ENCODE measurements at regions not wholly inside any gene's neighbourhood (a gene's known extent, or its start where the extent isn't known, plus 50 kb on each side); places are given as distances from the start of the nearest gene placed in this dataset.

GRCh38 chr9:78567693-78568092, 270.8 kb downstream of the PSAT1 start:
- no peak overlapping the region for H3K4me3 ChIP-seq (ENCODE audit: low read depth, low read length, poor library complexity, severe bottlenecking)
- DNase-seq (ENCODE audit: low spot score), result no peak
- no peaks in the 10 kb centered on the region for H3K4me1 ChIP-seq (ENCODE audit: insufficient read depth, low read length, poor library complexity, severe bottlenecking)
- H3K36me3 ChIP-seq (ENCODE audit: insufficient read depth, low read length, poor library complexity, severe bottlenecking), result no peaks in the 10 kb centered on the region
- intact Hi-C loops (cut with micrococcal nuclease; ENCODE audit: unreplicated experiment), result no loop called here
- H3K9me3 ChIP-seq (ENCODE audit: low read depth, low read length, poor library complexity, severe bottlenecking), result no peaks in the 10 kb centered on the region
- peaks cover 48% of the 10 kb centered on the region for H3K27me3 ChIP-seq (replicated peaks; ENCODE audit: insufficient read depth, low read depth, low read length, poor library complexity)
- TF ChIP-seq, protein P1, sequence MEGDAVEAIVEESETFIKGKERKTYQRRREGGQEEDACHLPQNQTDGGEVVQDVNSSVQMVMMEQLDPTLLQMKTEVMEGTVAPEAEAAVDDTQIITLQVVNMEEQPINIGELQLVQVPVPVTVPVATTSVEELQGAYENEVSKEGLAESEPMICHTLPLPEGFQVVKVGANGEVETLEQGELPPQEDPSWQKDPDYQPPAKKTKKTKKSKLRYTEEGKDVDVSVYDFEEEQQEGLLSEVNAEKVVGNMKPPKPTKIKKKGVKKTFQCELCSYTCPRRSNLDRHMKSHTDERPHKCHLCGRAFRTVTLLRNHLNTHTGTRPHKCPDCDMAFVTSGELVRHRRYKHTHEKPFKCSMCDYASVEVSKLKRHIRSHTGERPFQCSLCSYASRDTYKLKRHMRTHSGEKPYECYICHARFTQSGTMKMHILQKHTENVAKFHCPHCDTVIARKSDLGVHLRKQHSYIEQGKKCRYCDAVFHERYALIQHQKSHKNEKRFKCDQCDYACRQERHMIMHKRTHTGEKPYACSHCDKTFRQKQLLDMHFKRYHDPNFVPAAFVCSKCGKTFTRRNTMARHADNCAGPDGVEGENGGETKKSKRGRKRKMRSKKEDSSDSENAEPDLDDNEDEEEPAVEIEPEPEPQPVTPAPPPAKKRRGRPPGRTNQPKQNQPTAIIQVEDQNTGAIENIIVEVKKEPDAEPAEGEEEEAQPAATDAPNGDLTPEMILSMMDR (conservative IDR thresholded peaks at IDR 0.05; ENCODE audit: low read depth, low read length), result no peak
- TF ChIP-seq EZH2 (IDR thresholded peaks at IDR 0.05; ENCODE audit: borderline replicate concordance, low read depth, low read length, poor library complexity, severe bottlenecking), result no peak
- ChIA-PET CTCF (no interaction called here), POLR2A (ENCODE audit: low non-redundant PET) (no interaction called here)
- no TSS peak for BruUV-seq (replicated peaks)
- no peak overlapping the region for H3K27ac ChIP-seq (ENCODE audit: low read depth, low read length, poor library complexity, severe bottlenecking)

- intact Hi-C loops (cut with micrococcal nuclease; ENCODE audit: unreplicated experiment), result no loop called here
- ChIA-PET POLR2A (ENCODE audit: low non-redundant PET) (no interaction called here), CTCF (no interaction called here)
- no peak overlapping the region for H3K27ac ChIP-seq (ENCODE audit: low read depth, low read length, poor library complexity, severe bottlenecking)
- peaks cover 50% of the 10 kb centered on the region for H3K27me3 ChIP-seq (replicated peaks; ENCODE audit: insufficient read depth, low read depth, low read length, poor library complexity)
- no TSS peak for BruUV-seq (replicated peaks)
- TF ChIP-seq, protein P1 (conservative IDR thresholded peaks at IDR 0.05; ENCODE audit: low read depth, low read length), result no peak
- no peak for TF ChIP-seq EZH2 (IDR thresholded peaks at IDR 0.05; ENCODE audit: borderline replicate concordance, low read depth, low read length, poor library complexity, severe bottlenecking)
- H3K36me3 ChIP-seq (ENCODE audit: insufficient read depth, low read length, poor library complexity, severe bottlenecking), result no peaks in the 10 kb centered on the region
- H3K4me1 ChIP-seq (ENCODE audit: insufficient read depth, low read length, poor library complexity, severe bottlenecking), result no peaks in the 10 kb centered on the region
- no peaks in the 10 kb centered on the region for H3K9me3 ChIP-seq (ENCODE audit: low read depth, low read length, poor library complexity, severe bottlenecking)
- no peak for DNase-seq (ENCODE audit: low spot score)
- no peak overlapping the region for H3K4me3 ChIP-seq (ENCODE audit: low read depth, low read length, poor library complexity, severe bottlenecking)
Measured at GRCh38 chr9:78568774-78569173, 271.8 kb downstream of the PSAT1 start.

DNA sequence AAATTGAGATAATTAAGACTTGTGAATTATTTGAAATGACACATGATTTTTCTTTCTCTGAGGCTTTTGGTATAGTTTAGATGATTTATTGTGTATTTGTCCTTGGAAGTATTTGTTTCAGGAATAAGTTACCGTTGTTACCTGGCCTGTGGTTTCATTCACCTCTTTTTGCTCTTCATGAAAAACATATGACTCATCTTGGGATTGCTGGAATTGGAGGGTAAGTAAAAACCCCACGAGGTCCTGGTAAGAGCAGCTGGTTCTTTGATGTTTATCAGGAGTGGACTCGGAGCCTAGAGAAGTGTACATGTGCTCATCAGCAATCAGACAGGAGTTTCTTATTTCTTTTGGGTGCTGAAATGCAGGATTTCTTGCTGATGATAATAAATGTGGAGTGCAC, 275.3 kb downstream of the PSAT1 start:
- ChIA-PET POLR2A (ENCODE audit: low non-redundant PET) (no interaction called here), CTCF (no interaction called here)
- TF ChIP-seq, protein P1 (conservative IDR thresholded peaks at IDR 0.05; ENCODE audit: low read depth, low read length), result no peak
- no peak for TF ChIP-seq EZH2 (IDR thresholded peaks at IDR 0.05; ENCODE audit: borderline replicate concordance, low read depth, low read length, poor library complexity, severe bottlenecking)
- no peak for DNase-seq (ENCODE audit: low spot score)
- intact Hi-C loops (cut with micrococcal nuclease; ENCODE audit: unreplicated experiment), result no loop called here
- no TSS peak for BruUV-seq (replicated peaks)
- Histone ChIP-seq H3K27ac (ENCODE audit: low read depth, low read length, poor library complexity, severe bottlenecking) (no peak overlapping the region), H3K9me3 (ENCODE audit: low read depth, low read length, poor library complexity, severe bottlenecking) (no peaks in the 10 kb centered on the region), H3K36me3 (ENCODE audit: insufficient read depth, low read length, poor library complexity, severe bottlenecking) (no peaks in the 10 kb centered on the region), H3K4me1 (ENCODE audit: insufficient read depth, low read length, poor library complexity, severe bottlenecking) (peaks cover 13% of the 10 kb centered on the region), H3K27me3 (replicated peaks; ENCODE audit: insufficient read depth, low read depth, low read length, poor library complexity) (peaks cover 52% of the 10 kb centered on the region), H3K4me3 (ENCODE audit: low read depth, low read length, poor library complexity, severe bottlenecking) (no peak overlapping the region)

All from A673 (cell line).